ENCODE measurements at regions not wholly inside any gene's neighbourhood (a gene's known extent, or its start where the extent isn't known, plus 50 kb on each side); places are given as distances from the start of the nearest gene placed in this dataset.

- peak; percentile 23 for DNase-seq
Observed at GRCh38 chr15:39262995-39263772, 317.7 kb upstream of the THBS1 start.

DNA sequence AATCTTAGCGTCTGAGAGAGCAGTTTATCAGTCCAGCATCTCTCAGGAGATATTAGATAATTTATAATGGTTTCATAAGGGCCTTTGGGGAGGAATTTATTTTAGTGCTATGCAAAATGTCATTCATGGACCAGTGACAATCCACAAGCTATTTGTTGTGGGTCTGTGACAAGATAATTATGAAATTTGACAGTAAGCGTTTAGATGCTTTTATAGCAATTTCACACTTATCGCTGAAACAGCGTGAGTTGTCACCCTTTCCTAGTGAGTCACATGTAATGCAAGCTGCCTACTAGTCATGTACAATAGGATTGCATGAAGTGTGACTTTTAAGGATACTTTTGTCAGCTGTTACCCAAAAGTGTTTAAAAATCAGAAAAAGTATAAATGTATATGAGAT lies 315.6 kb upstream of the THBS1 start:
- DNase-seq: no peak

DNA sequence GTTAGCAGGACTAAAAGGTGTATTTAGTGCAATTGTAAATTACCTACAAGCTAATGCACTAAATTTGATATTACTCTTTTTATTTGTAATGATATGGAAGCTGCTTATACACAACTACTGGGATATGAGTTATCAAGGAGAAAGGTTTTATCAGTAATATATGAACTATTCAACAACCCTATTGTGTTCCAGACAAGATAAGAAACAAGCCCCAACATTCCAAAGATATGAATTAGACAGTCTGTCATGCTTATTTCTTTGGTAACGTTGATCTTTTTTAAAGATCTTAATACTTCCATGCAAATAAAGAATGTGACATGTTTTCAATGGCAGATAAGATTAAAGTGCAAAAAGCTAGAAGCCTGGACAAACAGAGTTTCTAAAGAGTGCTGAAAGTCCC lies 314.0 kb upstream of the THBS1 start:
- DNase-seq: no peak

- DNase-seq: no peak
Observed at GRCh38 chr15:39267685-39268084, 313.2 kb upstream of the THBS1 start.

GRCh38 chr15:39269352-39269751 lies 311.5 kb upstream of the THBS1 start:
- DNase-seq: no peak

- DNase-seq: no peak
Observed at GRCh38 chr15:39269821-39270220, 311.1 kb upstream of the THBS1 start.

GRCh38 chr15:39270221-39270855 lies 310.5 kb upstream of the THBS1 start:
- DNase-seq: no peak

GRCh38 chr15:39270934-39271333 lies 309.9 kb upstream of the THBS1 start:
- DNase-seq: no peak

DNA sequence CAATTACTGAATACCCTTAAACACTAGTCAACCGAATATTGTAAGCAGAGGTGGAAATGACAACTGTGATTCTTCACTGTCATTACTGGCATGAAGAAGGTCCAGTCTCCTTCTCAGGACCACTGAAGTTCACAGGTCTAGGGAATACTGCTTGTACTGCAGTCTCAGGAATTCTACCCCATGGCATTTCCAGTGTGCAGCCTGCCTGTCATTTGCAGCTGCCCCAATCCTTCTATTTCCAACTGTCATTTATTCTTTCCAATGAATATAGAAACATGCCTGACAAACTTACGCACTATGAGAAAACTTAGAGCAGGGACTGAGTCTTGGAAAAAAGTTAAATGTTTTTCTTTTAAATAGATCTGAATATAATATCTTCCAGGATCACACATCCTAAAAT lies 308.0 kb upstream of the THBS1 start:
- no peak for DNase-seq

DNA sequence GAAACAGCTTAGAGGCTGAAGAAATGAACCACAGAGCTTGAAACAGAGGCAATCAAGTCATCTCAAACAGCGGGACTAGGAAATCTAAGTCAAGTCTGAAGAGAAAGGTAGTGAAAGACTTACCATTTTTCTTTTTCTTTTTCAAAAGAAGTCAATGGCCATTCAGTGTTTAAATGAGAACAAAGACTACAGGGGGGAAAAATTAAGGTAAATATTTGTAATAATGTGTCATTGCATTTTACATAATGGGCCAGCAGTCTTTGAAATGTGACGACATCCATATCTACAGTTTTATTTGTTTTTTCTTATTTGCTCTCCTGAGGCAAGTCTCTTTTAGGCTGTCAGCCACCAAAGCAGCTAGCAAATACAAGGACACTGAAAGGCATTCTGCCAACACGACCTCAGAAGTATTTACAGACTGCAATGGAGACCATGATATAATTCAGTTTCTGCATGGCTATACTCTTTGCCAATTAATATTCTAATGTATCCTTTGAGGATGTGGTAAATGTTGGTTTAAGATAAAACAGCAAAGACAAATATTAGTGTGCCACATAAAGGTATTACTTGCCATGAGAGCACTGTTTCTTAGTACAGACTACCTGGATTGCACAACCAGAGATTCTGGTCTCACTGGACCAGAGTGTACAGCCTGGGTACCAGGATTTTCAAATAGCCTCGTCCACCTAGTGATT lies 307.0 kb upstream of the THBS1 start:
- DNase-seq: no peak

DNA sequence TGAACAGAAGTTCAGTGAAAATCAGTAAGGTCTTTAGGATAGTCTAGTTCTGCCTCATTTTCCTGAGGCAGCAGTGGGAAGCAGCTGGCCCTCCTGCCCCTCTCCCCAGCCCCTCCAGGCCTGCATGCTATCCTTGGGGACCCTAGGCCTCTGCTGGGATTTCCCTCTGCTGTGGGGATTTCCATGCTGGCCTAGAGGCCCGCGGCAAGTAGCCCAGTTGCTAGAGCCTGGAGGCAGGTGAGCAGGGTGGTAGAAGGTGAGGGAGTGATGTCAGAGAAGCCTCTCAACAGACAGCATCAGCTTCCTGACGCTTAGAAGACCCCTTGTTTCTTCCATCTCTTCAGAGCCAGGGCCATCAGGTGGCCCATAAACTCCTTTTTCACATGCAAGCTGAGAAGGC lies 305.8 kb upstream of the THBS1 start:
- no peak for DNase-seq

GRCh38 chr15:39279311-39279710 lies 301.6 kb upstream of the THBS1 start:
- DNase-seq: no peak

DNA sequence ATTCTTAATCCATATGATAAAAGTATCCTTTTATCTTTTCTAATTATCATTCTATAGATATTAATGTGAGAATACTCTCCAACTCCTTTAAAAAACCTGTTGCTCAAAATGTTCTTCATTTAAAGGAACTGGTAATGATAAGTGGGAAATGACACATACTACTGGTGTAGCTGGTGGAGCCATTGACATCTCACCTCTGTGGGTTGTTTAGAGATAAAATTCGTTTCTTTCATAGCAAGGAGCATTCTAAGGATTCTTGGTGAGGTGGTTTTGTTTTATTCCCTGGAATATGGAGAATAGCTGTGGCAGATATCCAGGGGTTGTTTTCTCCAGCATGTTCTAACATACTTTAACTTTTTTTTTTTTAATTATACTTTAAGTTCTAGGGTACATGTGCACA lies 299.8 kb upstream of the THBS1 start:
- no peak for DNase-seq

GRCh38 chr15:39282663-39283208 lies 298.1 kb upstream of the THBS1 start:
- no peak for DNase-seq

GRCh38 chr15:39283531-39283930 lies 297.3 kb upstream of the THBS1 start:
- no peak for DNase-seq

DNA sequence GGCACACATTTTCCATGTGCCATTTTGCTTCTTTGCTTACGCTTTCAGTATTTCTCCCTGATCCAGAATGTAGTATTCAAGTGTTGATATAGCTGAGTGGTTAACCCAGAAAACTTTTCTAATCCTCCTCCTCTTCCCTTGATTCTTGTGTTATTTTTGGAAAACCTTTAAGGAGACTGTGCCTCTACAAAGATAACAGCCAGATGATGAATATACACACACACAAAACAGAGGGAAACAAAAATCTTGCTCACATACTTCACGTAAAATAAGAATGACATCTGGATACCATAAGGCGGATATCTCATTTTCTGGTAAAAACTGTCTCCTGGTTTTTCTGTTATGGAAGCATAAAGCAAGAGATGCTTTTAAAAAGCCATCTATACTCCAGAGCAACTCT lies 295.8 kb upstream of the THBS1 start:
- DNase-seq: no peak

DNA sequence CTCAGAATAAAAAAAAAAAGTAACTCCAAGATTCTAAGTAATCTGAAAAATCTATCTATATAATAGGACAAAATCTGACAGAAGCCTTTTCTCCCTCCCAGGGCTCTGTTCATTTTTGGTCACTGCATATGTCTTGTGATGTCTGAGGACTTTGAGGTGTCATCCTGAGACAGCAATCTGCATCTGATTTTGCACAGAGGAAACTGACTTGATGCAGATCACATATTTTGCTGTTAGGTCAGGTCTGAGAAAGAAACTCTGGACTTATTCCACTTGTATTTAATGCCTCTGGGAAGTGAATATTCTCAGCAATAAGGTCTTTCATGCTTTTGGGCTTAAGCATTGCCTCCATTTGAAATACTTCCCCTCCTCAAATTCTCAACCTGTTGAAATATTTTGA lies 295.2 kb upstream of the THBS1 start:
- no peak for DNase-seq

DNA sequence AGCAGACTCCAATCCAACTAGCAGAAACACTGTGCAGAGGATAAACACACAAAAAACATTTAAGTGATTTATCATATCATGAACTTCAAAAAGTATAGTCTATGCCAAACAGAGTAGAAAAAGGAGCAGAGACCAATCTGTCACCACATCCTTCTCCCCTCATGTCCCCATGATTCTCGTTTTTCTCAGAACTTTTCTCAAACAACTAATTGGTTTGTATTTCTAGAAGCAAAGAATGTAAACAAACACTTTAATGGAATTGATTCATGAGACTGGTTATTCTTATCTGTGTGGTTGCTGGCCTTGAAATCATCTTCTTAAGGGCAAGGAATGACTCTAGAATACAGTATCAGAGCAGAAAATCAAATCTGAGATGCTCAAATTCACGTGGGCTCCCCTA lies 294.2 kb upstream of the THBS1 start:
- no peak for DNase-seq

GRCh38 chr15:39287322-39288195 lies 293.3 kb upstream of the THBS1 start:
- no peak for DNase-seq

DNA sequence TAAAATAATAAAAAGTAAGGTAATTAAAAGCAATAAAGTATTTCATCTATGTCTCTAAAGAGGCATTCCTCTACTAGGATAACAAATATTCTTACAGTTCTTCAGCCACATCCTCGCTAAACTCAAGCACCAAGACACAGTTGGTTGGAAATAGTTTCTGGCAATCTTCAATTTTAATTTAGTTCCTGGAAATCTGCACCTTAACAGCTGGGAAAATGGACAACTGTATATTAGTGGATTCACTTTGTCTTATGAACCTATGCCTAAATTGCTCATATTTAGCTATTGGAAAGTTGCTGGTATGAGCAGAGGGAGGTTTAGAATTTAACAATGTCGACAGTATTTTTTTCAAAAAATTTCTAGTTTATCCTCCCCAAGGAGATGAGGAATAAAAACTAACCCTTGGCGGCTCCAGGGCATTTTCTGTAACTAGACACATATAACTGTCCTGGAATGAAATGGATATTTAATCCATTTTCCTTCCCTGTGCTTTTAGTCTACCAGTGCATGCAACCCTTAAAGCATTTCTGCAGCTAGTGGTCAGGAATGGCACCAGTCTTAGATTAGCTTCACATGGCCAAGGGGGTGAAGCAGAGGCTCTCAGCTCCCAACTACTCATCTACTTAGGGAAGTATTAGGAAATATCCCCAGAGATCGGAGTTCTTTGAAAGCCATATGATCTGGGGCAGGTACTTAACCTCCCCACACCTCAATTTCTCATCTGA lies 290.0 kb upstream of the THBS1 start:
- DNase-seq: no peak

DNA sequence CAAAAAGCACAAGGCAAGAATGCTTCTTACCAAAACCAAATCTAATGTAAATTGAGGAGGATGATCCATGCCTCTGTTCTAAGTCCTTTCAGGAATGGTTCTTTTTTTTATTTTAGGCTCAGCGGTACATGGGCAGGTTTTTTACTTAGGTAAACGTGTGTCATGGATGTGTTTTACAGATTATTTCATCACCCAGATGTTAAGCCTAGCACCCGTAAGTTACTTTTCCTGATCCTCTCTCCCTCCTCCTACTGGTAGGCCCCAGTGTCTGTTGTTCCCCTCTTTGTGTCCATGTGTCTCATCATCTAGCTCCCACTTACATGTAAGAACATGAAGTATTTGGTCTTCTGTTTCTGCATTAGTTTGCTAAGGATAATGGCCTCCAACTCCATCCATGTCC lies 289.2 kb upstream of the THBS1 start:
- DNase-seq: no peak

DNA sequence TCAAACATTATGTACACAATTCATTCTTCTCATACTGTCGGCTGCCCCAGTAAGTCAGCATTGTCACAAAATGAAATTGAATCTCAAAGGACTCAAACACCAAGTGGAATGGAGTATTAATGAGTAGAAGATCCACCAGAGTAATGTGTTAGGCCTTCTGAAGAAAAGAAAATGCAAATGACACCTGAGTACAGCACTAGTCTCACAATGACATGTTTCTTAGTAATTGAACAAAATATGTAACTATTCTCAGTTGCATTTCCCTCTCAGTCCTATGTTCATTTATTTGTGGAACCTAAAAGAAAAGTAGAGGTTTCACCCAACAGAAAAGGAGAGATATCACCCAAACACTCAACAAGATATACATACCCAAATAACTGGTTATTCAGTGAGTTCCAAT lies 283.9 kb upstream of the THBS1 start:
- DNase-seq: no peak
